ENCODE measurements at regions not wholly inside any gene's neighbourhood (a gene's known extent, or its start where the extent isn't known, plus 50 kb on each side); places are given as distances from the start of the nearest gene placed in this dataset.

DNA sequence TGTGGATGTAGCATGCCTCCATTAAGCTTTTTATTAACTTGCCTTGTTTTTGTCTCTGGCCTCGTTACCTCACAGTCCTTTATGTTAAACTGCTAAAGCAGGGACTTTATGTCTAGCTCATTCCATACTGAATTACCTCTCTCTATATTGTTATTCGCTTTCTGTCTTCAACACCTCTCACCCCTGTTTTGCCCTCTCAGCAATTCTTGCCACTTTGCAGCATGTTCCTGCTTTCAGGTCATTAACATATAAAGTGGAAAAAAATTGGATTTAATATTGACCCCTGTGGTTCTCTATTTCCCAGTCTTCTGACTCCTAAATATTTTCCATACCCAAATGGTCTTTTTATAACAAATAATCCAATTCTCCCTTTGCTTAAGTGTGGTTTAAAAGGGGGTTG lies 810.4 kb upstream of the KIF2B start:
- Histone ChIP-seq H3K9me3 (ENCODE audit: severe bottlenecking) (no peaks in the 10 kb centered on the region), H3K27me3 (ENCODE audit: insufficient read depth, poor library complexity, severe bottlenecking) (no peaks in the 10 kb centered on the region), H3K36me3 (ENCODE audit: low read depth) (no peaks in the 10 kb centered on the region), H3K27ac (ENCODE audit: poor library complexity, severe bottlenecking) (no peak overlapping the region), H3K4me1 (ENCODE audit: insufficient read depth, poor library complexity, severe bottlenecking) (no peaks in the 10 kb centered on the region), H3K4me3 (ENCODE audit: severe bottlenecking) (no peak overlapping the region)
- DNase-seq (ENCODE audit: low spot score) (no peak), ATAC-seq (ENCODE audit: low read depth) (no peak)
- TF ChIP-seq, protein P1, sequence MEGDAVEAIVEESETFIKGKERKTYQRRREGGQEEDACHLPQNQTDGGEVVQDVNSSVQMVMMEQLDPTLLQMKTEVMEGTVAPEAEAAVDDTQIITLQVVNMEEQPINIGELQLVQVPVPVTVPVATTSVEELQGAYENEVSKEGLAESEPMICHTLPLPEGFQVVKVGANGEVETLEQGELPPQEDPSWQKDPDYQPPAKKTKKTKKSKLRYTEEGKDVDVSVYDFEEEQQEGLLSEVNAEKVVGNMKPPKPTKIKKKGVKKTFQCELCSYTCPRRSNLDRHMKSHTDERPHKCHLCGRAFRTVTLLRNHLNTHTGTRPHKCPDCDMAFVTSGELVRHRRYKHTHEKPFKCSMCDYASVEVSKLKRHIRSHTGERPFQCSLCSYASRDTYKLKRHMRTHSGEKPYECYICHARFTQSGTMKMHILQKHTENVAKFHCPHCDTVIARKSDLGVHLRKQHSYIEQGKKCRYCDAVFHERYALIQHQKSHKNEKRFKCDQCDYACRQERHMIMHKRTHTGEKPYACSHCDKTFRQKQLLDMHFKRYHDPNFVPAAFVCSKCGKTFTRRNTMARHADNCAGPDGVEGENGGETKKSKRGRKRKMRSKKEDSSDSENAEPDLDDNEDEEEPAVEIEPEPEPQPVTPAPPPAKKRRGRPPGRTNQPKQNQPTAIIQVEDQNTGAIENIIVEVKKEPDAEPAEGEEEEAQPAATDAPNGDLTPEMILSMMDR (IDR thresholded peaks at IDR 0.05; ENCODE audit: poor library complexity, severe bottlenecking) = no peak

DNA sequence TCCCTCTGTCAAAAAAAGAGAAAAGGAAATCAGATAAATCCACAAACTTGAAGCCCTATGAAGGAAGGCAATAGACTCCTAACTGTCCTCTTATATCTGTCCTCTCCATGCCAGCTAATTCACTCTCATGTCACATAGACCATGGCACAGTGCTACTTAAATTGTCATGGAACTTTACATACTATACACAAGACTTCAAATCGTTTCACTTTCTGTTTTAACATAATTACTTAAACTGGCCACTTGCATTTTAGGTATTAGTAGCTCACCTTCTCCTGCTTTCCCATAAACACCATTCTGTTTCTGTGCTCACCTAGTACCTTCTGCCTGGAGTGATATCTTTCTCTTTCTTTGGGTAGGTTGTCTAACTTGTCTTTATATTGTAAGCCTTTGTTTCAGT lies 816.7 kb upstream of the KIF2B start:
- H3K27me3 ChIP-seq (ENCODE audit: insufficient read depth, poor library complexity, severe bottlenecking) = no peaks in the 10 kb centered on the region
- DNase-seq (ENCODE audit: low spot score) = no peak
- TF ChIP-seq, protein P1 (IDR thresholded peaks at IDR 0.05; ENCODE audit: poor library complexity, severe bottlenecking) = no peak
- H3K4me1 ChIP-seq (ENCODE audit: insufficient read depth, poor library complexity, severe bottlenecking) = no peaks in the 10 kb centered on the region
- no peak overlapping the region for H3K4me3 ChIP-seq (ENCODE audit: severe bottlenecking)
- no peak overlapping the region for H3K27ac ChIP-seq (ENCODE audit: poor library complexity, severe bottlenecking)
- H3K9me3 ChIP-seq (ENCODE audit: severe bottlenecking) = no peaks in the 10 kb centered on the region
- ATAC-seq (ENCODE audit: low read depth) = no peak
- no peaks in the 10 kb centered on the region for H3K36me3 ChIP-seq (ENCODE audit: low read depth)

DNA sequence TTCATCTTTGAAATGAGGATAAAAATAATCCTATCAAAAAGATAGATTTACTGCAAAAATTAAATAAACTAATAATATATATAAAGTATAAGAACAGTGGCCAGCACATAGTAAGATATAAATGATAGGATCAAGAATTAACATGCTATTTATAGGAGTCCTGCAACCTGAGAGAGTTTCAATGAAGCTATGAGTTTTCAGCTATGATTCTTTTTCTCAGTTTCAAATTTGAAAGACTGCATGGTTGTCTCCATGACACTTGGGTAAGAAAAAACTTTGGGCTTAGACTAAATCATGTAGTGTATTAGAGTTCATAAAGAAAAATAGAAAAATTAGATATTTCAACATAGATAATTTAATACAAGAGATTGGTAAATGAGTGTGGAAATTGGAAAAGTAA lies 817.8 kb upstream of the KIF2B start:
- Histone ChIP-seq H3K36me3 (ENCODE audit: low read depth) (no peaks in the 10 kb centered on the region), H3K4me1 (ENCODE audit: insufficient read depth, poor library complexity, severe bottlenecking) (no peaks in the 10 kb centered on the region), H3K4me3 (ENCODE audit: severe bottlenecking) (no peak overlapping the region), H3K27me3 (ENCODE audit: insufficient read depth, poor library complexity, severe bottlenecking) (no peaks in the 10 kb centered on the region), H3K27ac (ENCODE audit: poor library complexity, severe bottlenecking) (no peak overlapping the region), H3K9me3 (ENCODE audit: severe bottlenecking) (no peaks in the 10 kb centered on the region)
- no peak for DNase-seq (ENCODE audit: low spot score)
- TF ChIP-seq, protein P1 (IDR thresholded peaks at IDR 0.05; ENCODE audit: poor library complexity, severe bottlenecking) = no peak
- no peak for ATAC-seq (ENCODE audit: low read depth)

DNA sequence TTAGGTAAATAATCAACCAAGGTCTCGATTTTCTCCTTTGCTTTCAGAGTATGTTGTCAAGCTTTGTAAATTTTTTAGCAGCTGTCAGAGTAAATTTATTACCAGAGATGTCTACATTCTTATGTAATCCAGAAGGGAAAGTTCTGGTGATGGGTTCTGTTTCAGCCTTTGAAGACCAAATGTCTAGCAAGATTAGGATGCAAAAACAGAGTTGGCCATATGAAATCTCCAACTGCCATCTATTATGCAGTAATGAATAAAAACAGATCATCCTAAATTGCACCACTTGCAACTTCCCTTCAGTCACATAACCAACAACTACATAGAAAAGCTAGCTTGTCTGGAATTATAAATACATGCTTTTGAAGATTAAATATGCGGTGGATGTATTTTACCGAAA lies 826.8 kb upstream of the KIF2B start:
- no peaks in the 10 kb centered on the region for H3K9me3 ChIP-seq (ENCODE audit: severe bottlenecking)
- TF ChIP-seq, protein P1 (IDR thresholded peaks at IDR 0.05; ENCODE audit: poor library complexity, severe bottlenecking) = no peak
- H3K4me3 ChIP-seq (ENCODE audit: severe bottlenecking) = no peak overlapping the region
- H3K36me3 ChIP-seq (ENCODE audit: low read depth) = no peaks in the 10 kb centered on the region
- ATAC-seq (ENCODE audit: low read depth) (no peak), DNase-seq (ENCODE audit: low spot score) (no peak)
- no peaks in the 10 kb centered on the region for H3K27me3 ChIP-seq (ENCODE audit: insufficient read depth, poor library complexity, severe bottlenecking)
- H3K27ac ChIP-seq (ENCODE audit: poor library complexity, severe bottlenecking) = no peak overlapping the region
- no peaks in the 10 kb centered on the region for H3K4me1 ChIP-seq (ENCODE audit: insufficient read depth, poor library complexity, severe bottlenecking)

DNA sequence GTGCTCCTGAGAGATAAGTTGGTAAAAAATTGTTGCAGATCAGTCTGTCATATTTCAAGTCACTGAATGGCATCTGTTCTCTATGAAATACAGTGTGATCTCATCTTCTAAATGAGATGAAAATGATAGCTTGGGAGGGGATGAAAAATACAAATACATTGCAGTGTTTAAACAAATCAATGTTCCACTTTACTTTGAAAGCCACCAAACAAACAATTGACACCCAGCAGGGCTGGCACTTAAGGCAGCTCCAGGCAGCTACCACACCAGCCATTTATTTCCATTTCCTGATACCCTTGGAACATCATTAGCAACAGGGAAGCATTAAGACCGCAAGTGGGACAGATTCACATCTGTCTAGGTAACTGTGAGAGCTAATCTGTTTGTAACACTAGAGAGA lies 827.6 kb upstream of the KIF2B start:
- no peak for DNase-seq (ENCODE audit: low spot score)
- TF ChIP-seq, protein P1 (IDR thresholded peaks at IDR 0.05; ENCODE audit: poor library complexity, severe bottlenecking) = no peak

More for the DNA sequence above, 827.6 kb upstream of the KIF2B start:
- no peak for ATAC-seq (ENCODE audit: low read depth)
- no peaks in the 10 kb centered on the region for H3K9me3 ChIP-seq (ENCODE audit: severe bottlenecking)
- H3K4me3 ChIP-seq (ENCODE audit: severe bottlenecking) = no peak overlapping the region
- no peaks in the 10 kb centered on the region for H3K36me3 ChIP-seq (ENCODE audit: low read depth)
- no peaks in the 10 kb centered on the region for H3K4me1 ChIP-seq (ENCODE audit: insufficient read depth, poor library complexity, severe bottlenecking)
- H3K27me3 ChIP-seq (ENCODE audit: insufficient read depth, poor library complexity, severe bottlenecking) = no peaks in the 10 kb centered on the region
- no peak overlapping the region for H3K27ac ChIP-seq (ENCODE audit: poor library complexity, severe bottlenecking)

All from RWPE2 (cell line).